NB4 (cell line): ENCODE measurements at regions not wholly inside any gene's neighbourhood (a gene's known extent, or its start where the extent isn't known, plus 50 kb on each side); places are given as distances from the start of the nearest gene placed in this dataset.

Experiments used
- DNase-seq: peaks from one replicate; pipeline ENCODE4 v3.0.0; 2010; ENCODE audit warnings: low read depth
- H3K4me3 ChIP-seq: one replicate; pipeline ENCODE4 v1.5.1; 2011; ENCODE audit warnings: mild to moderate bottlenecking, low read depth, low read length, moderate library complexity
- CTCF ChIP-seq: IDR thresholded peaks from one replicate; pipeline ENCODE4 v1.5.1; 2012; ENCODE audit warnings: low read depth, low read length
- MAX ChIP-seq: IDR thresholded peaks from 2 replicates; pipeline ENCODE4 v1.6.1; 2011; ENCODE audit warnings: low read depth, low read length
- MYC ChIP-seq: IDR thresholded peaks from 2 replicates; pipeline ENCODE4 v1.6.1; 2011; ENCODE audit warnings: low read depth, low read length
- POLR2A ChIP-seq: IDR thresholded peaks from 2 replicates; pipeline ENCODE4 v1.6.1; 2011; ENCODE audit warnings: mild to moderate bottlenecking; ENCODE audit not compliant: insufficient read length; ENCODE audit errors: extremely low read depth

GRCh38 chr9:73468716-73469115 lies 317.1 kb downstream of the ANXA1 start:
- no peak for DNase-seq
- TF ChIP-seq CTCF = no peak
- no peak for TF ChIP-seq POLR2A
- no peak for TF ChIP-seq MAX
- TF ChIP-seq MYC = no peak
- H3K4me3 ChIP-seq = no peak overlapping the region

GRCh38 chr9:73470766-73471165 lies 319.1 kb downstream of the ANXA1 start:
- no peak for TF ChIP-seq CTCF
- no peak for DNase-seq
- H3K4me3 ChIP-seq = no peak overlapping the region

- TF ChIP-seq MYC = no peak
- no peak for TF ChIP-seq MAX
- TF ChIP-seq CTCF = no peak
- no peak for TF ChIP-seq POLR2A
- H3K4me3 ChIP-seq = no peak overlapping the region
Measured at GRCh38 chr9:73474002-73474600, 322.4 kb downstream of the ANXA1 start.

GRCh38 chr9:73474625-73475024 lies 323.0 kb downstream of the ANXA1 start:
- no peak for DNase-seq
- H3K4me3 ChIP-seq = no peak overlapping the region
- no peak for TF ChIP-seq POLR2A
- TF ChIP-seq CTCF = no peak
- no peak for TF ChIP-seq MYC
- TF ChIP-seq MAX = no peak

More at GRCh38 chr9:73474002-73474600, 322.4 kb downstream of the ANXA1 start:
- DNase-seq = no peak

- DNase-seq = no peak
- no peak overlapping the region for H3K4me3 ChIP-seq
- TF ChIP-seq POLR2A (no peak), MYC (no peak), CTCF (no peak)
Measured at GRCh38 chr9:73494894-73495293, 343.2 kb downstream of the ANXA1 start.

- no peak overlapping the region for H3K4me3 ChIP-seq
- DNase-seq = no peak
- no peak for TF ChIP-seq POLR2A
- TF ChIP-seq MAX = no peak
- TF ChIP-seq CTCF = no peak
Measured at GRCh38 chr9:73497796-73498195, 346.1 kb downstream of the ANXA1 start.
